Ishikawa (cell line): ENCODE measurements at regions not wholly inside any gene's neighbourhood (a gene's known extent, or its start where the extent isn't known, plus 50 kb on each side); places are given as distances from the start of the nearest gene placed in this dataset.

Experiments used
- CEBPB ChIP-seq: IDR thresholded peaks from 2 replicates; pipeline ENCODE4 v1.6.1; 2012
- CREB1 ChIP-seq: IDR thresholded peaks from 2 replicates; pipeline ENCODE4 v1.6.1; 2012; ENCODE audit warnings: low read depth
- EGR1 ChIP-seq: IDR thresholded peaks from 2 replicates; pipeline ENCODE4 v1.6.1; 2012
- EP300 ChIP-seq: IDR thresholded peaks from 2 replicates; pipeline ENCODE4 v1.6.1; 2012; ENCODE audit warnings: borderline replicate concordance
- FOXM1 ChIP-seq: IDR thresholded peaks from 2 replicates; pipeline ENCODE4 v1.6.1; 2012; ENCODE audit warnings: low read depth, borderline replicate concordance
- NFIC ChIP-seq: IDR thresholded peaks from 2 replicates; pipeline ENCODE4 v1.6.1; 2012
- RAD21 ChIP-seq: IDR thresholded peaks from 2 replicates; pipeline ENCODE4 v1.6.1; 2012; ENCODE audit warnings: low read depth
- TAF1 ChIP-seq: IDR thresholded peaks from 2 replicates; pipeline ENCODE4 v1.6.1; 2012; ENCODE audit warnings: low read depth, mild to moderate bottlenecking
- TCF12 ChIP-seq: IDR thresholded peaks from 2 replicates; pipeline ENCODE4 v1.6.1; 2012; ENCODE audit warnings: low read depth
- TEAD4 ChIP-seq: IDR thresholded peaks from 2 replicates; pipeline ENCODE4 v1.6.1; 2012
- YY1 ChIP-seq: IDR thresholded peaks from 2 replicates; pipeline ENCODE4 v1.6.1; 2012; ENCODE audit warnings: low read depth
- ZBTB7A ChIP-seq: IDR thresholded peaks from 2 replicates; pipeline ENCODE4 v1.6.1; 2012; ENCODE audit warnings: low read depth
- TF ChIP-seq, protein P1 (sequence below): IDR thresholded peaks from 2 replicates; pipeline ENCODE4 v1.6.1; 2012
- TF ChIP-seq, protein P2 (sequence below): IDR thresholded peaks from 2 replicates; pipeline ENCODE4 v1.6.1; 2012; ENCODE audit warnings: low read depth, mild to moderate bottlenecking
- TF ChIP-seq, protein P3 (sequence below): IDR thresholded peaks from 2 replicates; pipeline ENCODE4 v1.6.1; 2012

DNA sequence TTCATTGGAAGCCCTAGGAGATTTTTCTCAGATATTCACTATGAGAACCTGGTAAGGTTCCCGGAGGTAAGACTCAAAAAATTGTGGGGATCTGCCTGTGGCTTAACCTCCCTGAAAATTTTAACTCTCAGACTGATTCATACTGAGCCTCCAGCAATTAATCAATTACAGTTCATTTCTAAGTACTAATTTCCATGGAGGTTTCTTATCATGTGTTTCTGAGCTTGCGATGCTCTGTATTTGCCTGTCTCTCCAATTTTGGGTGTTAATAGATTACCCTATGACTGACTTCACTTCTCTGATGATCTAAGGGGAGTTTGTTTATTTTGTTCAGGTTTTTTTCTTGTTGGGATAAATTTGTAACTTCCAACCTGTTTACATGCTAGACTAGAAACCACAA is 215.4 kb upstream of the TMEM196 start:
- TF ChIP-seq FOXM1: no peak

DNA sequence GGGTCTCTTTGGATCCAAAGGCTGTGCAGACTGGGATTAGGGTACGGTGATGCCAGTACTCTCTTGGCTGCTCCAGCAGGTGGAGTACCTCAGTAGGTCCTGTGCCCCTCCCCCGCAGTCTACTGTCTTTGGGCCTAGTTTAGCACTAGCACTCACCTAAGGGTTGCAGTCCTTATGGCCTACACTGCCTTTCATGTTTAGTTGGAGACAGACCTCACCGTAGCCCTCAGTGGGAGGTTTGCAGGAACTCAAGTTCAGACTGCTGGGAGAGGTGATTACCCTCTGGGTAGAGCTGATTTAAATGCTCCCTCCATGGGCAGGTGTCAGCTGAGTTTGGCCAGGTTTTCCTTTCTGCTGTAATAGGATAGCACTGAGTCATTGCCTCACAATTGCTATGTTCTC is 210.8 kb upstream of the TMEM196 start:
- TF ChIP-seq FOXM1 (no peak), CEBPB (no peak)

DNA sequence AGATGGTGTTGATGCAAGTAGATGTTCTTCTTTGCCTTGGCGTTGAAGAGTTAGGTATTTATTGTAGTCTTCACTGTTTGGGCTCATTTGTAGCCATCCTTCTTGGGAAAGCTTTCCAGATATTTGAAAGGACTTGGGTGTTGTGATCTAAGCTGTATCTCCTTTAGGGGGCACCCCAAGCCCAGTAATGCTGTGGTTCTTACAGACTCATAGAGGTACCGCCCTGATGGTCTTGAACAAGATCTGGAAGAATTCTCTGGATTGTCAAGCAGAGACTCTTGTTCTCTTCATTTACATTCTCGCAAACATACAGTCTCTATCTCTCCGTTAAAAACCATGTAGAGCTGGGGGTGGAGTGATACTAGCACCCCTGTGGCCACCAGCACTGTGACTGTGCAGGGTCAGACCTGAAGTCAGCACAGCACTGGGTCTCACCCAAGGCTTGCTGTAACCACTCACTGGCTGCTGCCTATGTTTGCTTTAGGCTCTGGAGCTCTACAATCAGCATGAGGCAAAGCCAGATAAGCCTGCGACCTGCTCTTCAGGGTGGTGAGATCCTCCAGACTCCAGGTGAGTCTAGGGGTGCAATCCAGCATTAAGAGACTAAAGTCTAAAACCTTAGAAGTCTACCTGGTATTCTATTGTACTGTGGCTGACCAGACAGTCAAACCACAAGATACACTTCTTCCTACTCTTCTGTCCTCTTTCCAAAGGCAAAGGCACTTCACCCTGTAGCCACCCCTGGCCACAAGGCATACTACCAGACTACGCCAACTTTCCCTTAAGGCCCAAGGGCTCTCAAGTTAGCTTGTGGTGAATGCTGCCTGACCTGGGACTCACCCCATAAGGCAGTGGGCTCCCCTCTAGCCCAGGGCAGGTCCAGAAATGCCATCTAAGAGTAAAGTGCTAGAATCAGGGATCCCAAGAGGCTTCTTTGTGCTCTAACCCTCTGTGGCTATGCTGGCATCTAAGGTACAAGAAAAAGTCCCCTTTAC is 209.7 kb upstream of the TMEM196 start:
- TF ChIP-seq RAD21: peak; percentile 81
- no peak for TF ChIP-seq NFIC

DNA sequence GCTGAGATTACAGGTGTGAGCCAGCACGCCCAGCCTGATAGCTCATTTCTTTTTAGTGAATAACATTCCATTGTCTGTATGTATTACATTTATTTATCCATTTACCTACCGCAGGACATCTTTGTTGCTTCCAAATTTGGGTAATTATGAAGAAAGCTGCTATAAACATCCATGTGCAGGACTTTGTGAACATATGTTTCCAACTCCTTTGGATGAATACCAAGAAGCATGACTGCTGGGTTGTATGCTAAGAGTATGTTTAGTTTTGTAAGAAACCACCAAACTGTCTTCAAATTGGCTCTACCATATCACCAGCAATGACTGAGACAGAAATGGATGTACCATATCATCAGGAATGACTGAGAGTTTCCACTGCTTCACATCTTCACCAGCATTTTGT is 200.2 kb upstream of the TMEM196 start:
- TF ChIP-seq TCF12 (no peak), NFIC (no peak), ZBTB7A (no peak), TEAD4 (no peak), RAD21 (no peak), FOXM1 (no peak), CEBPB (no peak)

DNA sequence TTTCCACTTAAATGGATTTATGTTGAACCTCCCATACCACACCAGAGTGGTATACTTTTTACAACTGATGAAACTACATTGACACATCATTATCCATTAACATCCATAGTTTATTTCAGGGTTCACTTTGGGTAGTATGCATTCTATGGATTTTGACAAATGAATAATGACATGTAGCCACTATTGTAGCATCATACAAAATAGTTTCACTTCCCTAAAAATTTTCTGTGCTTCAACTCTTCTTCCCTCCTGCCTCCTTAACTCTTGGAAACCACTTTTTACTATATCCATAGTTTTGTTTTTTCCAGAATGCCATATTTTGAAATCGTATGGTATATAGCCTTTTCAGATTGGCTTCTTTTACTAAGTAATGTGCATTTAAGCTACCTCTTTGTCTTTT is 199.5 kb upstream of the TMEM196 start:
- no peak for TF ChIP-seq CREB1
- TF ChIP-seq YY1: no peak
- TF ChIP-seq TEAD4: no peak
- no peak for TF ChIP-seq FOXM1
- TF ChIP-seq EP300: no peak
- TF ChIP-seq RAD21: no peak

DNA sequence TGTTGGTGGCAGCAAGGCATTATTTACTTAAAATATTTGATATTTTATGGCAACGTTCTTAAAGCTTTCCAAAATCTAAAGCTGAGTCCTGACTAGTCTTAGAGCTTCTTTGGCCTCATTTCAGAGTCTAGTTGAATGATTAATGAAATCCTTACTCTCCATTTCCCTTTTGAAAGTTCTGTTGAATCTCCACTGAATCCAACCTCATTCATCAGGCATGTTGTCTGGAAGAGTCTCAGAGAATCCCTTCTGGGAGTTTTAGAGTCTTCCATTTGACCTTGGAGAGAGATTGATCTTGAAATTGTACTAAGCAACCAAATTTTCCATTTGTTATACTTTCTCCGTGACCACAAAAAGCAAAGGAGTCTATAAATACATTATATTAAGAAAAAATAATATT is 198.5 kb upstream of the TMEM196 start:
- no peak for TF ChIP-seq EGR1

DNA sequence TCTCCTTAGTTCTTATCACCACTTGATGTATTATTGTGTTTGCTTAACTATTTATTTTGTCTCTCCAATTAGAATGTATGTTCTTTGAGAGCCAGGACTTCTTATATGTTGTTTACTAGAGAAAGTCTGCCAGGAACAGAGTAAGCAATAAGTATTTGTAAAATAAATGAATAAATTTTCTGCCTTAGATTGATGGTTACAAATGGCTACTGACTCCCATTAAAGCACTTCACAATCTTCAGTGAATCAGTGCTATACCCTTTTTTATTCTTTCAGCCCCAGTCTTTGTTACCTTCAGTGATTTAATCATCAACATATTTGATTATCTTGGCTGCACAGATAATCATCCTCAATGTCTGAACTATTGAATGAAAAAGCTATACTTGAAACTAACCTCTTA is 197.1 kb upstream of the TMEM196 start:
- TF ChIP-seq TEAD4 (no peak), YY1 (no peak), FOXM1 (no peak), CREB1 (no peak), EGR1 (no peak), NFIC (no peak)
- TF ChIP-seq, protein P1, sequence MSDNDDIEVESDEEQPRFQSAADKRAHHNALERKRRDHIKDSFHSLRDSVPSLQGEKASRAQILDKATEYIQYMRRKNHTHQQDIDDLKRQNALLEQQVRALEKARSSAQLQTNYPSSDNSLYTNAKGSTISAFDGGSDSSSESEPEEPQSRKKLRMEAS: no peak

DNA sequence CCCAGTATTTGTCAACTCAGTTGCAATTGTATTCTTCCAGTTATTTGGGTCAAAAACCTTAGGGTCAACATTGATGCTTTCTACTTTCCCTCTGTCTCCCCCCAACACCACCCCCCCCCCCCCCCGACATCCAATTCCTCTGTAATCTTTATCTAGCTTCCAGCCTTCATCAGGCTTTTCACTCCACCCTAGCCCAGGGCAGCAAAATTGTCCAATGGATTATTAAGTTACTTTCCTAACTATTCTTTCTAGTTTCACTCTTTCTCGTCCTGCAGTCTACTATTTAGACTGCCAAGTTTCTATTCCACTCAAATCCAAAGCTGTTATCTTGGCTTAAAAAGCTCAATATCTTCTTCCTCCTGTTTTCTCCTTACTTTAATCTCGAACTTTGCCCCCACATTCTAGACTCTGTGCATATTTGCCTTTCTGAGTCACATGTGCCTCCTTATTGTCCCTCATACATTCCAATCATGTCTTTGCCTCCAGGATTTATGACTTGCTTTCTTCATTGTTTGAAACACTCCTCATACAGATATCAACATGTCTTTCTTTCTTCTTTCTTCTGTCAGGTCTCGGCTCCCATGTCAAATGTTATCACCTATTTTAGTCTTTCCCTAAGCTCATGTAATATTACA is 196.6 kb upstream of the TMEM196 start:
- TF ChIP-seq EP300: peak; percentile 78; the same call in 1 of the 2 replicates
- TF ChIP-seq YY1: no peak
- 0 out of 2 replicates have a peak, but pooled peaks have one; percentile 3 for TF ChIP-seq RAD21
- TF ChIP-seq, protein P2, sequence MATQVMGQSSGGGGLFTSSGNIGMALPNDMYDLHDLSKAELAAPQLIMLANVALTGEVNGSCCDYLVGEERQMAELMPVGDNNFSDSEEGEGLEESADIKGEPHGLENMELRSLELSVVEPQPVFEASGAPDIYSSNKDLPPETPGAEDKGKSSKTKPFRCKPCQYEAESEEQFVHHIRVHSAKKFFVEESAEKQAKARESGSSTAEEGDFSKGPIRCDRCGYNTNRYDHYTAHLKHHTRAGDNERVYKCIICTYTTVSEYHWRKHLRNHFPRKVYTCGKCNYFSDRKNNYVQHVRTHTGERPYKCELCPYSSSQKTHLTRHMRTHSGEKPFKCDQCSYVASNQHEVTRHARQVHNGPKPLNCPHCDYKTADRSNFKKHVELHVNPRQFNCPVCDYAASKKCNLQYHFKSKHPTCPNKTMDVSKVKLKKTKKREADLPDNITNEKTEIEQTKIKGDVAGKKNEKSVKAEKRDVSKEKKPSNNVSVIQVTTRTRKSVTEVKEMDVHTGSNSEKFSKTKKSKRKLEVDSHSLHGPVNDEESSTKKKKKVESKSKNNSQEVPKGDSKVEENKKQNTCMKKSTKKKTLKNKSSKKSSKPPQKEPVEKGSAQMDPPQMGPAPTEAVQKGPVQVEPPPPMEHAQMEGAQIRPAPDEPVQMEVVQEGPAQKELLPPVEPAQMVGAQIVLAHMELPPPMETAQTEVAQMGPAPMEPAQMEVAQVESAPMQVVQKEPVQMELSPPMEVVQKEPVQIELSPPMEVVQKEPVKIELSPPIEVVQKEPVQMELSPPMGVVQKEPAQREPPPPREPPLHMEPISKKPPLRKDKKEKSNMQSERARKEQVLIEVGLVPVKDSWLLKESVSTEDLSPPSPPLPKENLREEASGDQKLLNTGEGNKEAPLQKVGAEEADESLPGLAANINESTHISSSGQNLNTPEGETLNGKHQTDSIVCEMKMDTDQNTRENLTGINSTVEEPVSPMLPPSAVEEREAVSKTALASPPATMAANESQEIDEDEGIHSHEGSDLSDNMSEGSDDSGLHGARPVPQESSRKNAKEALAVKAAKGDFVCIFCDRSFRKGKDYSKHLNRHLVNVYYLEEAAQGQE: no peak
- no peak for TF ChIP-seq EGR1
- TF ChIP-seq, protein P3, sequence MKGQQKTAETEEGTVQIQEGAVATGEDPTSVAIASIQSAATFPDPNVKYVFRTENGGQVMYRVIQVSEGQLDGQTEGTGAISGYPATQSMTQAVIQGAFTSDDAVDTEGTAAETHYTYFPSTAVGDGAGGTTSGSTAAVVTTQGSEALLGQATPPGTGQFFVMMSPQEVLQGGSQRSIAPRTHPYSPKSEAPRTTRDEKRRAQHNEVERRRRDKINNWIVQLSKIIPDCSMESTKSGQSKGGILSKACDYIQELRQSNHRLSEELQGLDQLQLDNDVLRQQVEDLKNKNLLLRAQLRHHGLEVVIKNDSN: peak; percentile 77
- peak; percentile 67 for TF ChIP-seq TCF12
- no peak for TF ChIP-seq TAF1
- TF ChIP-seq, protein P1: no peak; the same call in 1 of the 2 replicates
- TF ChIP-seq TEAD4: peak; percentile 85

DNA sequence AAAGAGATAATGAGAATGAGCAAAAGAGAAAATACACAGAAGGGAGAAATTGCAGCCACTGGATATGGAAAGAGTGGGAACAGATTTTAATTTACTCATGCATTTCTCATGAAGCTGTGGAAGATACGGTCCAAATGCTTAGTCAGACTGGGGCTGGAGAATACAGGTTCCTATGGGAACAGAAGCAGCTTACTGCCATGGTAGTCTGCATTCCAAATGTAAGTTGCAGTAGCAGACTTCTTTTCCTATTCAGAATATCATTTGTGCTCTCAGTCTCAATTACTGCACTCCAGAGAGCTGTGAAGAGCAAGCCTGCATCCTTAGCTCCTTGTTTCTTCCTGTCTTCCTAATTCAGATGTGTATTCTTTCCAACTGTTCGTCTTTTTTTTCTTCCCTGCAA is 190.8 kb upstream of the TMEM196 start:
- TF ChIP-seq NFIC (no peak), TAF1 (no peak), RAD21 (no peak), CREB1 (no peak)
- TF ChIP-seq, protein P1: no peak
- TF ChIP-seq, protein P3: no peak
